Activated naive CD8-positive, alpha-beta T cell (primary cell): ENCODE measurements at regions not wholly inside any gene's neighbourhood (a gene's known extent, or its start where the extent isn't known, plus 50 kb on each side); places are given as distances from the start of the nearest gene placed in this dataset.

Experiments used
- H3K27ac Mint-ChIP-seq: one replicate; pipeline ENCODE4 v1.8.0; 2021; ENCODE audit warnings: mixed read lengths
- H3K27me3 Mint-ChIP-seq: one replicate; pipeline ENCODE4 v1.8.0; 2021; ENCODE audit warnings: mixed read lengths
- H3K36me3 Mint-ChIP-seq: one replicate; pipeline ENCODE4 v1.8.0; 2021; ENCODE audit warnings: mixed read lengths
- H3K4me1 Mint-ChIP-seq: one replicate; pipeline ENCODE4 v1.8.0; 2021; ENCODE audit warnings: low read depth, mixed read lengths
- H3K4me3 Mint-ChIP-seq: one replicate; pipeline ENCODE4 v1.8.0; 2021; ENCODE audit warnings: mild to moderate bottlenecking, mixed read lengths
- H3K9me3 Mint-ChIP-seq: one replicate; pipeline ENCODE4 v1.8.0; 2021; ENCODE audit warnings: low read depth, mixed read lengths

- peaks cover 1% of the 10 kb centered on the region for H3K9me3 Mint-ChIP-seq
- H3K4me1 Mint-ChIP-seq = no peaks in the 10 kb centered on the region
- H3K4me3 Mint-ChIP-seq = no peak overlapping the region
- peaks cover 14% of the 10 kb centered on the region for H3K27me3 Mint-ChIP-seq
- no peaks in the 10 kb centered on the region for H3K36me3 Mint-ChIP-seq
- H3K27ac Mint-ChIP-seq = no peak overlapping the region
Measured at GRCh38 chr16:9279291-9280068, 188.0 kb downstream of the HAPSTR1 start.

DNA sequence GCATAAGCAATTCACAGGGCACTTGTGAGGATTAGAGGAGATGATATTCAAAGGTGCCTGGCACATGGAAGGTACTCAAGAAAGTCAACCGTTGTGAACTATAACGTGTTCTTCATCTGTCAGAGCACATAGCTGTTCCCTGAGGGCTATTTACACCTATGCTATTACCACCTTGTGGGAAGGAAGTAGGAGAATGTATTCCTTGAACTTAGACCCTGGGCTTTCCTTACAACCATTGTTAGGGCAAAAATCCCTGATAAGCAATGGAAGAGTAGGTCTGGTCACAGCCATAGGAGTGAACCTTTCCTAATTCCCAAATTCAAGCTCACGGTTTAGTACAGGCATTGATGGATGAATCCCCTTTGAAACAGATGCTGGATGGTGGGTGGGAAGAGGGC is 188.6 kb downstream of the HAPSTR1 start:
- H3K36me3 Mint-ChIP-seq = no peaks in the 10 kb centered on the region
- no peaks in the 10 kb centered on the region for H3K4me1 Mint-ChIP-seq
- peaks cover 14% of the 10 kb centered on the region for H3K27me3 Mint-ChIP-seq
- H3K4me3 Mint-ChIP-seq = no peak overlapping the region
- H3K27ac Mint-ChIP-seq = no peak overlapping the region
- no peaks in the 10 kb centered on the region for H3K9me3 Mint-ChIP-seq

GRCh38 chr16:9286930-9287329 is 195.5 kb downstream of the HAPSTR1 start:
- Mint-ChIP-seq H3K4me3 (no peak overlapping the region), H3K4me1 (no peaks in the 10 kb centered on the region), H3K27ac (no peak overlapping the region), H3K27me3 (peaks cover 9% of the 10 kb centered on the region), H3K36me3 (no peaks in the 10 kb centered on the region), H3K9me3 (no peaks in the 10 kb centered on the region)

- no peaks in the 10 kb centered on the region for H3K36me3 Mint-ChIP-seq
- no peak overlapping the region for H3K27ac Mint-ChIP-seq
- H3K9me3 Mint-ChIP-seq = peaks cover 3% of the 10 kb centered on the region
- no peak overlapping the region for H3K4me3 Mint-ChIP-seq
- H3K27me3 Mint-ChIP-seq = peaks cover 2% of the 10 kb centered on the region
- H3K4me1 Mint-ChIP-seq = no peaks in the 10 kb centered on the region
Measured at GRCh38 chr16:9296271-9296590, 204.8 kb downstream of the HAPSTR1 start.

- no peaks in the 10 kb centered on the region for H3K4me1 Mint-ChIP-seq
- H3K36me3 Mint-ChIP-seq = no peaks in the 10 kb centered on the region
- H3K9me3 Mint-ChIP-seq = peaks cover 3% of the 10 kb centered on the region
- peaks cover 7% of the 10 kb centered on the region for H3K27me3 Mint-ChIP-seq
- H3K4me3 Mint-ChIP-seq = no peak overlapping the region
- H3K27ac Mint-ChIP-seq = no peak overlapping the region
Measured at GRCh38 chr16:9297437-9298113, 206.1 kb downstream of the HAPSTR1 start.

DNA sequence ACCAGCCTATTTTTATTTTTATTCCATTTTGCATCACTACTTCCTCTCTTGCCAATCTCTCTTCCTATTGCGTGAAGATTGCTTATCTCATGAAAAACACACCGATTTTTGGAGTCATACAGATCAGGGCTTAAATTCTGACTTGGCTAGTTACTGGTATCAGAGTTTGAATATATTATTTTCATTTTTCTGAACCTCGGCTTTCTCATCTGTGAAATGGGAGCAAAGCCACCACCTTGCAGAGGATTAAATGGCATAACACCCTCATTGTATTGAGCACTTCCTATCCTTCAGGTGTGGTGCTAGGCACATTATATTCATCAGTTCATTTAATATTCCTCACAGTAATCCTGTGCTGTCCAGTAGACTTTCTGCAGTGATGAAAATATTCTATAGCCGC is 208.8 kb downstream of the HAPSTR1 start:
- Mint-ChIP-seq H3K4me1 (no peaks in the 10 kb centered on the region), H3K27ac (no peak overlapping the region), H3K9me3 (peaks cover 3% of the 10 kb centered on the region), H3K4me3 (no peak overlapping the region), H3K27me3 (peaks cover 8% of the 10 kb centered on the region), H3K36me3 (no peaks in the 10 kb centered on the region)

- Mint-ChIP-seq H3K27me3 (peaks cover 9% of the 10 kb centered on the region), H3K4me3 (no peak overlapping the region), H3K9me3 (peaks cover 3% of the 10 kb centered on the region), H3K27ac (no peak overlapping the region), H3K4me1 (no peaks in the 10 kb centered on the region), H3K36me3 (no peaks in the 10 kb centered on the region)
Measured at GRCh38 chr16:9302072-9302471, 210.6 kb downstream of the HAPSTR1 start.

DNA sequence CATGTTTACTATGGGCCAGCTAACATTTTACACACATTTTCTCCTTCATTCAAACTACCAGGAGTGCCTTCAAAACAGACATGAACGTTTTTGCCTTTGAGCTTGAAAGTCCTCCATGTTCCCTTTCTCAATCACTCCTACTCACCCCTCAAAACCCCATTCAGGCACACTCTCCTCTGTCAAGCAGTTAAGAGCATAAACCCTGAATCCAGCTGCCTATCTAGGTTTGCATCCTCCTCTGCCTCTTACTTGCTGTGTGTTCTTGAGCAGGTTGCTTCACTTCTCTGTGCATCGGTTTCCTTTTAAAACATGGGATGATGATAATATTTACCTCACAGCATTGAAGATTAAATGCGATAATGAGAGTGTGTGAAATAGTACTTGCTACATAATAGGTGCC is 215.3 kb downstream of the HAPSTR1 start:
- H3K9me3 Mint-ChIP-seq = no peaks in the 10 kb centered on the region
- no peak overlapping the region for H3K4me3 Mint-ChIP-seq
- H3K27ac Mint-ChIP-seq = no peak overlapping the region
- peaks cover 9% of the 10 kb centered on the region for H3K27me3 Mint-ChIP-seq
- no peaks in the 10 kb centered on the region for H3K4me1 Mint-ChIP-seq
- no peaks in the 10 kb centered on the region for H3K36me3 Mint-ChIP-seq

GRCh38 chr16:9307446-9307845 is 216.0 kb downstream of the HAPSTR1 start:
- Mint-ChIP-seq H3K27ac (no peak overlapping the region), H3K4me1 (no peaks in the 10 kb centered on the region), H3K36me3 (no peaks in the 10 kb centered on the region), H3K9me3 (peaks cover 4% of the 10 kb centered on the region), H3K4me3 (no peak overlapping the region), H3K27me3 (peaks cover 7% of the 10 kb centered on the region)

- Mint-ChIP-seq H3K36me3 (no peaks in the 10 kb centered on the region), H3K4me1 (no peaks in the 10 kb centered on the region), H3K9me3 (peaks cover 4% of the 10 kb centered on the region), H3K4me3 (no peak overlapping the region), H3K27ac (no peak overlapping the region), H3K27me3 (peaks cover 5% of the 10 kb centered on the region)
Measured at GRCh38 chr16:9308356-9308801, 216.9 kb downstream of the HAPSTR1 start.

- H3K36me3 Mint-ChIP-seq = no peaks in the 10 kb centered on the region
- H3K27me3 Mint-ChIP-seq = peaks cover 5% of the 10 kb centered on the region
- H3K4me1 Mint-ChIP-seq = no peaks in the 10 kb centered on the region
- no peak overlapping the region for H3K4me3 Mint-ChIP-seq
- H3K27ac Mint-ChIP-seq = no peak overlapping the region
- H3K9me3 Mint-ChIP-seq = peaks cover 4% of the 10 kb centered on the region
Measured at GRCh38 chr16:9308850-9309249, 217.4 kb downstream of the HAPSTR1 start.

- H3K4me3 Mint-ChIP-seq = no peak overlapping the region
- no peaks in the 10 kb centered on the region for H3K4me1 Mint-ChIP-seq
- no peaks in the 10 kb centered on the region for H3K36me3 Mint-ChIP-seq
- H3K27me3 Mint-ChIP-seq = peaks cover 5% of the 10 kb centered on the region
- H3K9me3 Mint-ChIP-seq = peaks cover 4% of the 10 kb centered on the region
- no peak overlapping the region for H3K27ac Mint-ChIP-seq
Measured at GRCh38 chr16:9309844-9310243, 218.4 kb downstream of the HAPSTR1 start.

- Mint-ChIP-seq H3K27ac (no peak overlapping the region), H3K4me1 (no peaks in the 10 kb centered on the region), H3K36me3 (no peaks in the 10 kb centered on the region)
Measured at GRCh38 chr16:9311303-9311954, 220.0 kb downstream of the HAPSTR1 start.

GRCh38 chr16:9316008-9316407 is 224.6 kb downstream of the HAPSTR1 start:
- H3K4me3 Mint-ChIP-seq = no peak overlapping the region
- no peak overlapping the region for H3K27ac Mint-ChIP-seq
- H3K36me3 Mint-ChIP-seq = no peaks in the 10 kb centered on the region
- no peaks in the 10 kb centered on the region for H3K4me1 Mint-ChIP-seq
- H3K27me3 Mint-ChIP-seq = peaks cover 1% of the 10 kb centered on the region
- peaks cover 10% of the 10 kb centered on the region for H3K9me3 Mint-ChIP-seq

More at GRCh38 chr16:9311303-9311954, 220.0 kb downstream of the HAPSTR1 start:
- Mint-ChIP-seq H3K9me3 (peaks cover 4% of the 10 kb centered on the region), H3K4me3 (no peak overlapping the region), H3K27me3 (peaks cover 4% of the 10 kb centered on the region)

DNA sequence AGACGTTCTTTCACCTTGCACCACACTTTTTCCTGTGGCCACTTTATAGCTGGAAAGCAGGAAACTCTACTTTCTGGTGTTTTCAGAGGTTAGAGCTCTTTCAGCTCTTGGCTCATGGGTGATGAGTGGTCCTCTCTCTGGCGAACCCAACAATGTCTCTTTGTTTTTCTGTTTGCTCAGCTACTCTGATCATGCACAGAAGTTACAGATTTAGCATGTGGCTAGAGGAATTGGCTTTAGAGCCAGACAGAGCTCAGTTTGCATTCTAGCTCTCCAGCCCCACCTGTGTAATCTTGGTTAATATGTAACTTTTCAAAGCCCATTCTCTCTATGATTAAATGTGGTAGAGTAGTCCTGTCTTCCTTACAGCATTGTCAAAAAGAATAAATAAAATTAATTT is 225.2 kb downstream of the HAPSTR1 start:
- H3K4me3 Mint-ChIP-seq = no peak overlapping the region
- peaks cover 1% of the 10 kb centered on the region for H3K27me3 Mint-ChIP-seq
- no peak overlapping the region for H3K27ac Mint-ChIP-seq
- no peaks in the 10 kb centered on the region for H3K4me1 Mint-ChIP-seq
- peaks cover 10% of the 10 kb centered on the region for H3K9me3 Mint-ChIP-seq
- H3K36me3 Mint-ChIP-seq = no peaks in the 10 kb centered on the region
